Motor neuron (in vitro differentiated cells): ENCODE measurements at regions not wholly inside any gene's neighbourhood (a gene's known extent, or its start where the extent isn't known, plus 50 kb on each side); places are given as distances from the start of the nearest gene placed in this dataset.
"Not testable (repeated sequence)": the region's sequence is repeated elsewhere in the genome, so short reads cannot be mapped to it uniquely, and the experiment has no call there.

Source experiments
- ATAC-seq, 8 experiments: fragments of 200-7000 bp; cut with Tn5 transposase; replicated peaks in 6 of 8; 2 replicates each; pipeline ENCODE4 v1.8.0; 2021; ENCODE audit warnings: mild to moderate bottlenecking in 8 of 8, moderate library complexity in 8 of 8
- H3K27ac ChIP-seq, 2 donors: fragments of 250-450 bp; sonication (Bioruptor Pico); 2 replicates each; pipeline ENCODE4 v1.9.0; 2021; ENCODE audit warnings: antibody characterized with exemption in 2 of 2, mild to moderate bottlenecking in 2 of 2, moderate library complexity in 1 of 2
- H3K4me1 ChIP-seq, 2 donors: fragments of 250-450 bp; sonication (Bioruptor Pico); replicated peaks in 1 of 2; 2 replicates each; pipeline ENCODE4 v1.6.1; 2021; ENCODE audit warnings: antibody characterized with exemption in 2 of 2, mild to moderate bottlenecking in 2 of 2, moderate library complexity in 1 of 2
- H3K4me3 ChIP-seq, 5 donors: fragments of 250-450 bp; sonication (Bioruptor Pico); 2 replicates each; pipeline ENCODE4 v1.9.0; 2021; ENCODE audit warnings: antibody characterized with exemption in 5 of 5, mild to moderate bottlenecking in 5 of 5, moderate library complexity in 4 of 5
- WGBS, 10 experiments: fragments of 450-650 bp; shearing (Covaris generic); methylation state at CpG; one replicate each; pipeline ENCODE4 v1.0.0; 2022; 5-methylcytosine and 5-hydroxymethylcytosine counted together
- in situ Hi-C, 9 experiments: fragments of 400-800 bp; cut with MboI; loops; one replicate each; pipeline ENCODE4 v1.15.0; 2021; ENCODE audit warnings: low sequenced_read_pairs in 9 of 9, low pct_unique_long_range_greater_than_20kb in 2 of 9; ENCODE audit not compliant: unreplicated experiment in 9 of 9

- Histone ChIP-seq H3K4me3 (no peak overlapping the region), H3K27ac (no peak overlapping the region), H3K4me1 (no peaks in the 10 kb centered on the region)
- ATAC-seq: no peak
- in situ Hi-C loops: no loop called here
- 54 to 100% (median 100%) methylated on average over 1 of the region's 1 CpG; no CpG with 5 or more reads in 1 of the 10 experiments for WGBS, 10 experiments
Observed at GRCh38 chr3:104349836-104350235, 1016.9 kb upstream of the ALCAM start.

GRCh38 chr3:104353951-104354350 lies 1012.8 kb upstream of the ALCAM start:
- ATAC-seq: no peak
- in situ Hi-C loops: no loop called here
- no peak overlapping the region for H3K27ac ChIP-seq

GRCh38 chr3:104359546-104359945 lies 1007.2 kb upstream of the ALCAM start:
- in situ Hi-C loops: no loop called here
- peak in 2 of 8 experiments; percentile 54 to 83 for ATAC-seq
- H3K4me1 ChIP-seq: no peaks in the 10 kb centered on the region
- no peak overlapping the region for H3K27ac ChIP-seq
- no peak overlapping the region for H3K4me3 ChIP-seq
- WGBS, 10 experiments: 0 to 91% (median 81%) methylated on average over 1 to 4 of the region's 4 CpGs

More at GRCh38 chr3:104353951-104354350, 1012.8 kb upstream of the ALCAM start:
- no peak overlapping the region for H3K4me3 ChIP-seq
- no peaks in the 10 kb centered on the region for H3K4me1 ChIP-seq

GRCh38 chr3:104360038-104360437 lies 1006.7 kb upstream of the ALCAM start:
- no peak overlapping the region for H3K27ac ChIP-seq
- no peaks in the 10 kb centered on the region for H3K4me1 ChIP-seq
- H3K4me3 ChIP-seq: no peak overlapping the region
- in situ Hi-C loops: no loop called here
- ATAC-seq: peak in 1 of 8 experiments; percentile 26

- H3K4me1 ChIP-seq, in situ Hi-C loops, H3K27ac ChIP-seq, ATAC-seq, H3K4me3 ChIP-seq: not testable (repeated sequence)
- WGBS, 10 experiments: 85 to 100% (median 95%) methylated on average over 1 to 8 of the region's 8 CpGs
Observed at GRCh38 chr3:104361748-104362147, 1005.0 kb upstream of the ALCAM start.

GRCh38 chr3:104362319-104362718 lies 1004.4 kb upstream of the ALCAM start:
- in situ Hi-C loops: no loop called here
- 61 to 100% (median 83%) methylated on average over 1 to 6 of the region's 6 CpGs; no CpG with 5 or more reads in 1 of the 10 experiments for WGBS, 10 experiments
- Histone ChIP-seq H3K27ac (no peak overlapping the region), H3K4me1 (no peaks in the 10 kb centered on the region), H3K4me3 (no peak overlapping the region)
- no peak for ATAC-seq

GRCh38 chr3:104367000-104367399 lies 999.7 kb upstream of the ALCAM start:
- in situ Hi-C loops: no loop called here
- no peak for ATAC-seq

GRCh38 chr3:104368760-104369159 lies 997.9 kb upstream of the ALCAM start:
- in situ Hi-C loops: no loop called here
- no peak overlapping the region for H3K4me3 ChIP-seq
- ATAC-seq: no peak
- H3K27ac ChIP-seq: no peak overlapping the region
- H3K4me1 ChIP-seq: no peaks in the 10 kb centered on the region

More at GRCh38 chr3:104367000-104367399, 999.7 kb upstream of the ALCAM start:
- H3K27ac ChIP-seq: no peak overlapping the region
- H3K4me1 ChIP-seq: no peaks in the 10 kb centered on the region
- WGBS, 10 experiments: 6 to 93% (median 50%) methylated on average over 1 to 3 of the region's 3 CpGs; no CpG with 5 or more reads in 1 of the 10 experiments
- no peak overlapping the region for H3K4me3 ChIP-seq

- 11 to 100% (median 80%) methylated on average over 1 to 3 of the region's 3 CpGs; no CpG with 5 or more reads in 1 of the 10 experiments for WGBS, 10 experiments
- in situ Hi-C loops: no loop called here
- Histone ChIP-seq H3K27ac (no peak overlapping the region), H3K4me1 (no peaks in the 10 kb centered on the region), H3K4me3 (no peak overlapping the region)
- no peak for ATAC-seq
Observed at GRCh38 chr3:104385421-104385820, 981.3 kb upstream of the ALCAM start.

GRCh38 chr3:104388619-104389018 lies 978.1 kb upstream of the ALCAM start:
- Histone ChIP-seq H3K4me1 (no peaks in the 10 kb centered on the region), H3K27ac (no peak overlapping the region), H3K4me3 (no peak overlapping the region)
- in situ Hi-C loops: no loop called here
- no peak for ATAC-seq

GRCh38 chr3:104392327-104392726 lies 974.4 kb upstream of the ALCAM start:
- ATAC-seq: no peak

GRCh38 chr3:104396974-104397669 lies 969.6 kb upstream of the ALCAM start:
- in situ Hi-C loops: no loop called here
- 60 to 100% (median 98%) methylated on average over 1 to 2 of the region's 2 CpGs; no CpG with 5 or more reads in 2 of the 10 experiments for WGBS, 10 experiments
- Histone ChIP-seq H3K4me3 (no peak overlapping the region), H3K27ac (no peak overlapping the region), H3K4me1 (no peaks in the 10 kb centered on the region)
- ATAC-seq: no peak

More at GRCh38 chr3:104392327-104392726, 974.4 kb upstream of the ALCAM start:
- Histone ChIP-seq H3K4me3 (no peak overlapping the region), H3K4me1 (no peaks in the 10 kb centered on the region), H3K27ac (no peak overlapping the region)
- in situ Hi-C loops: no loop called here
- 0 to 83% (median 37%) methylated on average over 1 to 2 of the region's 2 CpGs; no CpG with 5 or more reads in 2 of the 10 experiments for WGBS, 10 experiments

- H3K4me3 ChIP-seq: no peak overlapping the region
- no peak overlapping the region for H3K27ac ChIP-seq
- H3K4me1 ChIP-seq: no peaks in the 10 kb centered on the region
- in situ Hi-C loops: no loop called here
- WGBS, 10 experiments: 0 to 100% (median 100%) methylated on average over 1 of the region's 1 CpG; no CpG with 5 or more reads in 7 of the 10 experiments
- no peak for ATAC-seq
Observed at GRCh38 chr3:104397713-104398112, 969.0 kb upstream of the ALCAM start.

- in situ Hi-C loops: no loop called here
- WGBS, 10 experiments: 46 to 100% (median 88%) methylated on average over 1 to 2 of the region's 2 CpGs; no CpG with 5 or more reads in 1 of the 10 experiments
- Histone ChIP-seq H3K4me3 (no peak overlapping the region), H3K27ac (no peak overlapping the region), H3K4me1 (no peaks in the 10 kb centered on the region)
- ATAC-seq: no peak
Observed at GRCh38 chr3:104402902-104403301, 963.8 kb upstream of the ALCAM start.
